VCaP (cell line): ENCODE measurements at regions not wholly inside any gene's neighbourhood (a gene's known extent, or its start where the extent isn't known, plus 50 kb on each side); places are given as distances from the start of the nearest gene placed in this dataset.
"Not testable (repeated sequence)": the region's sequence is repeated elsewhere in the genome, so short reads cannot be mapped to it uniquely, and the experiment has no call there.

Source experiments
- H3K27ac ChIP-seq: fragments of 450-650 bp; 2 replicates; pipeline ENCODE4 v1.5.1; 2017
- TF ChIP-seq, protein P1 (sequence below): fragments of 450-650 bp; conservative IDR thresholded peaks from 2 replicates; pipeline ENCODE4 v1.5.1; 2017; ENCODE audit warnings: mild to moderate bottlenecking, moderate library complexity

DNA sequence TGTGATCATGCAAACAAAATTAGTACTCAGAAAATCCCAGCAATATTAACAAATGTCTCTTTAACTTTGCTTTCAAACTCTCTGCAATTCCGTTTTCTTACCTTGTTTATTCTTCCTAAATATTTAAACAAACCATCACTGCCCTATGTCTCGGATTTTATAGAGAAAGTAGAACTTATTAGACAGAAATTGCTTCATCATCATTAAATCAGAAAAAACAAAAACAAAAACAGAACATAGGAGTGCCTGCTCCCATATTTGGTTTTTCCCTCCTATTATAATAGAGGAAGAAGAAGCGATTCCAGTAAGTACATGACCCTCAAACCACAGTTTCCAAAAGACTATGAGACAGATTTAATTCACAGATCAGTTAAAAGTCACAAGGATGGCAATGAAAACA is 1228.0 kb downstream of the RPA4 start:
- H3K27ac ChIP-seq, result no peak overlapping the region
- TF ChIP-seq, protein P1, sequence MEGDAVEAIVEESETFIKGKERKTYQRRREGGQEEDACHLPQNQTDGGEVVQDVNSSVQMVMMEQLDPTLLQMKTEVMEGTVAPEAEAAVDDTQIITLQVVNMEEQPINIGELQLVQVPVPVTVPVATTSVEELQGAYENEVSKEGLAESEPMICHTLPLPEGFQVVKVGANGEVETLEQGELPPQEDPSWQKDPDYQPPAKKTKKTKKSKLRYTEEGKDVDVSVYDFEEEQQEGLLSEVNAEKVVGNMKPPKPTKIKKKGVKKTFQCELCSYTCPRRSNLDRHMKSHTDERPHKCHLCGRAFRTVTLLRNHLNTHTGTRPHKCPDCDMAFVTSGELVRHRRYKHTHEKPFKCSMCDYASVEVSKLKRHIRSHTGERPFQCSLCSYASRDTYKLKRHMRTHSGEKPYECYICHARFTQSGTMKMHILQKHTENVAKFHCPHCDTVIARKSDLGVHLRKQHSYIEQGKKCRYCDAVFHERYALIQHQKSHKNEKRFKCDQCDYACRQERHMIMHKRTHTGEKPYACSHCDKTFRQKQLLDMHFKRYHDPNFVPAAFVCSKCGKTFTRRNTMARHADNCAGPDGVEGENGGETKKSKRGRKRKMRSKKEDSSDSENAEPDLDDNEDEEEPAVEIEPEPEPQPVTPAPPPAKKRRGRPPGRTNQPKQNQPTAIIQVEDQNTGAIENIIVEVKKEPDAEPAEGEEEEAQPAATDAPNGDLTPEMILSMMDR, result no peak

DNA sequence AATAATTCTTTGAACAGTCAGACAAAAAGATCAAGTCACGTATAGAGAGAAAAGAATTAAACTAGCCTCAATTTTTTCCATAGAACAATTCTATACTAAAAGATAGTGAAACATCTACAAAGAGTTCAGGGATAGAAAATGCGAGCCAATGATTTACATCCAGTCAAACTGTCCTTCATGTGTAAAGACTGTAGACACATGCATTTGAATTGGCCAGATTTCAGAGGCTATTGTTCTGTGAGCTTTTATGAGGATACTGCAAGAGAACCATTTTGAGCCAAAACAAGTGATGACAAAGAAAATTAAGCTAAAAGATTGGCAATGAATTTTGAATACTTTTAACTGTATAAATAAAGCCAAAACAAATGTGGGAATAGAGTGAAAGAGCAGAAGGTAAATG is 1230.3 kb downstream of the RPA4 start:
- no peak overlapping the region for H3K27ac ChIP-seq
- TF ChIP-seq, protein P1, result no peak

DNA sequence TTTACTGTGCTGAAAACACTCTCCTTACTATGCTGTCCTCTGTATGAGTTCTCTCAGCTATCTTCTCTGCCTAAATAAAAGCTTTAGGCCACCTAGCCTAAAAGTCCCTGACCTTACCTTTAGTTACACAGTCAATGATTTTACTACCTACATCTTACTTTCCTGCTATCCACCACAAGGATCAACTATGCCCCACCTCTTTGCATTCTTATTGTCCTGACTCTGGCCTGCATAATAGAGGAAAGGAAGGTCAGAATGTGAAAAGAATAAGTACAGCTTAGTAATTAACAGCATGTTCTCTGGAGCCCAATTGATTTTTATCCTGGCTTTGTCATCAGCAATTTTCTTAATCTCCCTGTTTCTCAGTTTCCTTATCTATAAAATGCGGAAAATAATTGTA is 1257.8 kb downstream of the RPA4 start:
- H3K27ac ChIP-seq, result no peak overlapping the region
- TF ChIP-seq, protein P1, result no peak

DNA sequence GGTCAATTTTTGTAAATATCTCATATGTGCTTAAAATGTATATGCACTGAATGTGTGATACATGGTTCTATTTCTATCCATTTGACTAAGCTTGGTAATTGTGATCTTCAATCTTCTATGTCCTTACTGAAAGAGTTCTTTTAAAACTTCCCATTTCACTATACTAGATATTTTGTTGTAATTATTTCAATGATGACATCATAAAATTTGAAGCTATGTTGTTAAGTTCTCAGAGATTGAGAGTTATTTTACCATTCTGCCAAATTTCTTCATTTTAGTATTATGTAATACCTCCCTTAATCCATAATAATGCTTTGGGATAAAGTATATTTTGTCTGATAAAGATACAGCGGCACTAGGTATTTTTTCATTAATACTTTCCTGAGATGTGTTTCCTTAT is 1307.3 kb downstream of the RPA4 start:
- no peak overlapping the region for H3K27ac ChIP-seq
- TF ChIP-seq, protein P1, result no peak

DNA sequence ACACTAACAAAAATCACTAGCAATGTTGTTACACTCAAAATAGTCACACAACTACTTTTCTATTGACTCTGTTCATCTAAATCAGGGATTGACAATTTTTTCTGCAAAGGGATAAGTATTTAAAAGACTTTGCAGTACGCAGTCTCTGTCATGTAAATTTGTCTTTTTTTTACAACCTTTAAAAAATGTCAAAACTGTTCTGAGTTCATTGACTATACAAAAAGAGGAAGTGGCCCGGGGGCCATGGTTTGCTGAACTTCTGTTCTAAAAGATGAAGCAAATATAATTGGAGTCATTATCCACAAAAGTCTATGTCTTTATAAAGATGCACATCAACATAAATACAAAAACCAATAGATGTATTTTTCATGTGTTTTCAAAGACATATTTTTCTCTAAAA is 1310.3 kb downstream of the RPA4 start:
- TF ChIP-seq, protein P1, result no peak
- no peak overlapping the region for H3K27ac ChIP-seq

DNA sequence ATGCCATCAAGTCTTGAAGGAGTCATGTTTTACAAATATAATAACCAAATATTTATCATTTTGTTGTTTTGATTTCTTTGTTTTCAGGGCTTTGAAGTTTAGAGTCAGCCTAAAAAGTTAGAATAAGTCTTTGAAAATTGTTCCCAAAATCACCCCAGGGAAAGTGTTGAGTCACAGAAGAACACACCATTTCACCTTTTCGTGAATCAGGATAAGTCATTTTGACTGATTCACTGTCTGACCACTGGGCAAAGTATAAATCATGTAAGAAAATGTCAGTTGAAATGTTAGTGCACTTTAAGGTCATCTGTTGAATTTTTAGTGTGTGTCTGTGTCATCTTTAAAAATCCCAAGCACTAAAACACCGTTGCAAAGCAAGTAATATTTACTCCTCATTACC is 1320.1 kb downstream of the RPA4 start:
- TF ChIP-seq, protein P1, result no peak
- H3K27ac ChIP-seq, result no peak overlapping the region

DNA sequence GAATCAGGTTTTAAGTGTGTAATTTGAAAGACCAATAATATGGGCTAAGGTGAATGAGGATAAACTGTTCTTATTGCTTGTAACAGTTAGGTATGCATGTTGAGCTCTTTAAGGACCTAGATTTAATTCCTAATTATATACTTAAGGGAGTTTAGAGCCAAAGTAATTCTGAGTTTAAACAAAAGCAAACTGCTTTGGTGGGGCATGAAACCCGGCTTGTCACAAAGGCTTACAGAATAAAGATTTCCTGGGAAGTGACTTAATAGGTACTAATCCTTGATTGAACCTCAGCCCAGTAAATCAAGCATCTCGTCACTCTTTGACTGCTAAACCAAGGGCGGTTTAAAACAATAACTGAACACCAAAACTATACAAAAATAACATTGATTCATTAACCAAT is 1324.2 kb downstream of the RPA4 start:
- TF ChIP-seq, protein P1, result no peak
- H3K27ac ChIP-seq, result no peak overlapping the region

DNA sequence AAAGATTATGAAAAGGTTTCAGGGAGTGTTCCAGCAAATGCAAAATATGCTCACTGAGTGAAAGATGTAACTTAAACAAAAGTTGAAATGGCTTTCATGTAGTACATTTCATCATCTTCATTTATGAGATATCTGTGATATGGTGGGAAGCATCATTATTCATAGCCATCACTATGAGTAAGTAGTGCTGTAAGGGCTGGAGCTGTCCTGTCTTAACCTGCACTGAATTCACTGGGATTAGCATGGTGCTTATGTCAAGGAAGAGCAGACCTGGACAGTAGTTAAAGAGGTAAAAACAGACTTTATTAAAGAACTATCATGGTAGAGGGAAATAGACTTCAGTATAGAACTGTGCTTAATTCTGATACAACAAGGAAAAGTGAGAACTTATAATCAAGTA is 1347.3 kb downstream of the RPA4 start:
- no peak overlapping the region for H3K27ac ChIP-seq

DNA sequence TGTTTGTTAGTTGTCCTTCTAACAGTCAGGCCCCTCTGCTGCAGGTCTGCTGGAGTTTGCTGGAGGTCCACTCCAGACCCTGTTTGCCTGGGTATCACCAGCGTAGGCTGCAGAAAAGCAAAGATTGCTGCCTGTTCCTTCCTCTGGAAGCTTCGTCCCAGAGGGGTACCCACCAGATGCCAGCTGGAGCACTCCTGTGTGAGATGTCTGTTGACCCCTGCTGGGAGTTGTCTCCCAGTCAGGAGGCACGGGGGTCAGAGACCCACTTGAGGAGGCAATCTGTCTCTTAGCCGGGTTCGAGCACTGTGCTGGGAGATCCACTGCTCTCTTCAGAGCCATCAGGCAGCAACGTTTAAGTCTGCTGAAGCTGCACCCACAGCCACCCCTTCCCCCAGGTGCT is 1356.4 kb downstream of the RPA4 start:
- H3K27ac ChIP-seq, result not testable (repeated sequence)

More for the DNA sequence above, 1347.3 kb downstream of the RPA4 start:
- TF ChIP-seq, protein P1, result no peak
